Progenitor cell of endocrine pancreas (in vitro differentiated cells): ENCODE measurements at regions not wholly inside any gene's neighbourhood (a gene's known extent, or its start where the extent isn't known, plus 50 kb on each side); places are given as distances from the start of the nearest gene placed in this dataset.

Source experiments
- DNase-seq: peaks from one replicate; pipeline ENCODE4 v3.0.0; 2021; ENCODE audit warnings: low spot score; ENCODE audit not compliant: unreplicated experiment
- H3K27ac Mint-ChIP-seq: 2 replicates; pipeline ENCODE4 v1.8.0; 2021; ENCODE audit warnings: mild to moderate bottlenecking, moderate library complexity, mixed read lengths
- H3K27me3 Mint-ChIP-seq: 2 replicates; pipeline ENCODE4 v1.8.0; 2021; ENCODE audit warnings: mixed read lengths
- H3K36me3 Mint-ChIP-seq: 2 replicates; pipeline ENCODE4 v1.8.0; 2022; ENCODE audit warnings: mixed read lengths; ENCODE audit not compliant: insufficient read depth
- H3K4me1 Mint-ChIP-seq: 2 replicates; pipeline ENCODE4 v1.8.0; 2021; ENCODE audit warnings: low read depth, mixed read lengths
- H3K4me3 Mint-ChIP-seq: 2 replicates; pipeline ENCODE4 v1.8.0; 2021; ENCODE audit warnings: low read depth, mild to moderate bottlenecking, moderate library complexity, mixed read lengths
- H3K9me3 Mint-ChIP-seq: 2 replicates; pipeline ENCODE4 v1.8.0; 2021; ENCODE audit warnings: low read depth, mixed read lengths
- TF ChIP-seq, protein P1 (sequence below): fragments of 200-600 bp; sonication (generic); IDR thresholded peaks from one replicate; pipeline ENCODE4 v1.5.0; 2021; ENCODE audit warnings: antibody characterized with exemption, mild to moderate bottlenecking; ENCODE audit not compliant: unreplicated experiment

DNA sequence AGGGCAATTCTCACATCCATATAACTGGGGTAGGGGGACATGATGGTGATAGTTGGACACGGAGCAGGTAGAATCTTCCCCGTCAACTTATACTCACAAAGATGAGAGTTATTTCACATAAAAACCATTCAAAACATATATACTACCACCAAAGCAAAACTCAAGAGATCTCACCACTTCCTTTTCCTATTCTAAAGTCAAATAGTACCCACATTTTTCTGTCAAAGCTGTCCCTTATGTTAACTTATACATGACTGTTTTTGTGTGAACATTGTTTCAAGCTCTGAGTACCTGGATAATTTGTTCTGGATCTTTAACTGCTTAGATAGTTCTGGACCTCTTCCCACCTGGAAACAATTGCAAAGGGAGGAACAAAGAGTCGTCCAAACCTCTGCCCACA, 95.5 kb upstream of the MAN2A1 start:
- Mint-ChIP-seq H3K27ac (no peak overlapping the region), H3K36me3 (no peaks in the 10 kb centered on the region), H3K4me1 (peaks cover 2% of the 10 kb centered on the region), H3K9me3 (no peaks in the 10 kb centered on the region), H3K4me3 (no peak overlapping the region), H3K27me3 (no peaks in the 10 kb centered on the region)
- TF ChIP-seq, protein P1, sequence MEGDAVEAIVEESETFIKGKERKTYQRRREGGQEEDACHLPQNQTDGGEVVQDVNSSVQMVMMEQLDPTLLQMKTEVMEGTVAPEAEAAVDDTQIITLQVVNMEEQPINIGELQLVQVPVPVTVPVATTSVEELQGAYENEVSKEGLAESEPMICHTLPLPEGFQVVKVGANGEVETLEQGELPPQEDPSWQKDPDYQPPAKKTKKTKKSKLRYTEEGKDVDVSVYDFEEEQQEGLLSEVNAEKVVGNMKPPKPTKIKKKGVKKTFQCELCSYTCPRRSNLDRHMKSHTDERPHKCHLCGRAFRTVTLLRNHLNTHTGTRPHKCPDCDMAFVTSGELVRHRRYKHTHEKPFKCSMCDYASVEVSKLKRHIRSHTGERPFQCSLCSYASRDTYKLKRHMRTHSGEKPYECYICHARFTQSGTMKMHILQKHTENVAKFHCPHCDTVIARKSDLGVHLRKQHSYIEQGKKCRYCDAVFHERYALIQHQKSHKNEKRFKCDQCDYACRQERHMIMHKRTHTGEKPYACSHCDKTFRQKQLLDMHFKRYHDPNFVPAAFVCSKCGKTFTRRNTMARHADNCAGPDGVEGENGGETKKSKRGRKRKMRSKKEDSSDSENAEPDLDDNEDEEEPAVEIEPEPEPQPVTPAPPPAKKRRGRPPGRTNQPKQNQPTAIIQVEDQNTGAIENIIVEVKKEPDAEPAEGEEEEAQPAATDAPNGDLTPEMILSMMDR = no peak
- DNase-seq = no peak

DNA sequence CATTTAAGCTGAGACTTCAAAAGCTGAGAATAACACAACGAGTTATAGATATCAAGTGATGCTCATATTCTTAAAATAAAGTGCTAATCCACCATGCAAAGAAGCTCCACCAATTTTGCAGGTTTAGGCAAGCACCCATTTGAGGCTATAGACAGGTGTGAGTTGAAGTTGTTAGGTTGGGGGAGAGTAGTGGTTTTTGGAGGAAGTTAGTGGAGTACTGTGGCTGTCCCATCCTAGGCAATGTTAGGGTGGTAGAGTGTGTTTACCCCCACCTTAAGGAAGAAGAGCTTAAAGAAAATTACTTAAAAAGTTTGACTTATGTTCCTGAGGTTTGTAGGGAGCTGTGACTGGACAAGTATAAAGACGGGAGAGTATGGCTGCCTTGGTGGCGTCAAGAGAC, 98.9 kb upstream of the MAN2A1 start:
- no peaks in the 10 kb centered on the region for H3K27me3 Mint-ChIP-seq
- H3K27ac Mint-ChIP-seq = no peak overlapping the region
- TF ChIP-seq, protein P1 = no peak
- peaks cover 2% of the 10 kb centered on the region for H3K4me1 Mint-ChIP-seq
- H3K9me3 Mint-ChIP-seq = peaks cover 5% of the 10 kb centered on the region
- H3K36me3 Mint-ChIP-seq = no peaks in the 10 kb centered on the region
- H3K4me3 Mint-ChIP-seq = no peak overlapping the region
- no peak for DNase-seq

DNA sequence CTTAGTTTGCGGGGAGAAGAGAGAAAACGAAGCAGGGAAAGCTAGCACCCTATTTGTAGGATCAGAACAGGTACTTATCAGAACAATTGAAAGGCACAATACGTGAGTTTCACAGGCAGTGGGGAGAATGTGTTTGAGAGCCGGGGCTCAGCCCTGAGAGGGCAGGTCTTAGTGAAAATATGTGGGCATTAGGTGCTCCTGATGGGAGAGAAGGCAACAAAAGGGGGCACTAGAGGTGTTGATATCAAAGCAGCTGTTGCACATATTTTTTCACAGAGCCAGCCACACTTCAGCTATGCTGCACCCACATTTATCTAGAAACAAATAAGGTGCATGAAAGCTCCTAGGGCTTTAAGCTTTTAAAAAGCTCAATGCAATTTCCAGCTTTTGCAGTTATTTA, 99.7 kb upstream of the MAN2A1 start:
- Mint-ChIP-seq H3K4me3 (no peak overlapping the region), H3K36me3 (no peaks in the 10 kb centered on the region), H3K27ac (no peak overlapping the region), H3K4me1 (peaks cover 2% of the 10 kb centered on the region), H3K27me3 (no peaks in the 10 kb centered on the region), H3K9me3 (peaks cover 5% of the 10 kb centered on the region)
- no peak for DNase-seq
- TF ChIP-seq, protein P1 = no peak

DNA sequence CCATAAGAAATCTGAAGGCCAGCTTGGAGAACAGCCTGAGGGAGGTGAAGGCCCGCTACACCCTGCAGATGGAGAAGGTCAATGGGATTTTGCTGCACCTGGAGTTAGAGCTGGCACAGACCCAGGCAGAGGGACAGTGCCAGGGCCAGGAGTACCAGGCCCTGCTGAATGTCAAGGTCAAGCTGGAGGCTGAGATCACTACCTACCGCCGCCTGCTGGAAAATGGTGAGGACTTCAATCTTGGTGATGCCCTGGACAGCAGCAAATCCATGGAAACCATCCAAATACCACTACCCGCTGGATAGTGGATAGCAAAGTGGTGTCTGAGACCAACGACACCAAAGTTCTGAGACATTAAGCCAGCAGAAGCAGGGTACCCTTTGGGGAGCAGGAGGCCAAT, 100.5 kb upstream of the MAN2A1 start:
- Mint-ChIP-seq H3K4me3 (no peak overlapping the region), H3K4me1 (peaks cover 2% of the 10 kb centered on the region), H3K27me3 (no peaks in the 10 kb centered on the region), H3K9me3 (peaks cover 5% of the 10 kb centered on the region), H3K36me3 (no peaks in the 10 kb centered on the region), H3K27ac (no peak overlapping the region)
- no peak for DNase-seq
- TF ChIP-seq, protein P1 = no peak

DNA sequence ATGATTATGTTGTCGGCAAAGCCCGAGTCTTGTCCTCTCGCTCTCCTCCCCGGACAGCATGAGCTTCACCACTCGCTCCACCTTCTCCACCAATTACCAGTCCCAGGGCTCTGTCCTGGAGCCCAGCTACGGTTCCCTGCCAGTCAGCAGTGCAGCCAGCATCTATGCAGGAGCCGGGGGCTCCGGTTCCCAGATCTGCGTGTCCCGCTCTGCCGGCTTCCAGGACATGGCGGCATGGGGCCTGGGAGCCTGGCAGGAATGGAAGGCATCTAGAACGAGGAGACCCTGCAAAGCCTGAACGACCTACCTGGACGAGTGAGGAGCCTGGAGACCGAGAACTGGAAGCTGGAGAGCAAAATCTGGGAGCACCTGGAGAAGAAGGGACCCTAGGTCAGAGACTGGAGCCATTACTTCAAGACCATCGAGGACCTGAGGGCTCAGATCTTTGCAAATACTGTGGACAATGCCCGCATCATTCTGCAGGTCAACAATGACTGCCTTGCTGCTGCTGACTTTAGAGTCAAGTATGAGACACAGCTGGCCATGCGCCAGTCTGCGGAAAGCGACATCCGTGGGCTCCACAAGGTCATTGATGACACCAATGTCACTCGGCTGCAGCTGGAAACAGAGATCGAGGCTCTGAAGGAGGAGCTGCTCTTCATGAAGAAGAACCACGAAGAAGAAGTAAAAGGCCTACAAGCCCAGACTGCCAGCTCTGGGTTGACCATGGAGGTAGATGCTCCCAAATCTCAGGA, 101.3 kb upstream of the MAN2A1 start:
- Mint-ChIP-seq H3K4me3 (no peak overlapping the region), H3K36me3 (no peaks in the 10 kb centered on the region), H3K27me3 (no peaks in the 10 kb centered on the region), H3K4me1 (peaks cover 2% of the 10 kb centered on the region), H3K9me3 (peaks cover 5% of the 10 kb centered on the region), H3K27ac (no peak overlapping the region)
- no peak for DNase-seq
- TF ChIP-seq, protein P1 = no peak
